Mesothelial cell of epicardium (in vitro differentiated cells): ENCODE measurements at regions not wholly inside any gene's neighbourhood (a gene's known extent, or its start where the extent isn't known, plus 50 kb on each side); places are given as distances from the start of the nearest gene placed in this dataset.
"Not testable (repeated sequence)": the region's sequence is repeated elsewhere in the genome, so short reads cannot be mapped to it uniquely, and the experiment has no call there.

Experiments
- DNase-seq, 2 experiments: peaks; one replicate each; pipeline ENCODE4 v3.0.0; 2021; ENCODE audit warnings: low spot score in 2 of 2; ENCODE audit not compliant: unreplicated experiment in 2 of 2
- H3K27ac Mint-ChIP-seq: 2 replicates; pipeline ENCODE4 v1.8.0; 2021; ENCODE audit warnings: mixed read lengths
- H3K27me3 Mint-ChIP-seq: 2 replicates; pipeline ENCODE4 v1.8.0; 2021; ENCODE audit warnings: low read depth, mixed read lengths
- H3K36me3 Mint-ChIP-seq: 2 replicates; pipeline ENCODE4 v1.8.0; 2021; ENCODE audit warnings: mixed read lengths
- H3K4me1 Mint-ChIP-seq: 2 replicates; pipeline ENCODE4 v1.8.0; 2021; ENCODE audit warnings: mixed read lengths
- H3K4me3 Mint-ChIP-seq: 2 replicates; pipeline ENCODE4 v1.8.0; 2021; ENCODE audit warnings: mild to moderate bottlenecking, moderate library complexity, mixed read lengths
- H3K9me3 Mint-ChIP-seq: 2 replicates; pipeline ENCODE4 v1.8.0; 2021; ENCODE audit warnings: mixed read lengths
- TF ChIP-seq, protein P1 (sequence below): fragments of 200-600 bp; sonication (generic); IDR thresholded peaks from one replicate; pipeline ENCODE4 v1.5.0; 2021; ENCODE audit warnings: antibody characterized with exemption; ENCODE audit not compliant: unreplicated experiment

DNA sequence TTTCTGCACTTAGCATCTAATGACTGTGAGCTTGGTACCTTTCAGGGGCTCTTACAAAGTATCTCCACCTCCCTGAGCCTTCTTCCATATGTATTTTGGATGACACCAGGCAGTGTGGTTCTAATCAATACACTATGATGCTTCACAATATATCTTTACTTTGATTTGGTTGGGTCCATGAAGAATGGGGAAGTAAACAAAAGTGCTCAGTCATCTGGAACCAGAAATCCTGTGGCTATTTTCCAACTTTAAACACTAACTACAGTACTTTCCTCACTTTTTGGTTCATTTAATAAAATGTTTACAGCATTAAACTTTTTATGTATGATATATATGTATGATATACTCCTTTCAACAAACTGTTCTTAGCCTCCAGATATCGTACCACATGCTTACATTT, 216.4 kb upstream of the AFF2 start:
- H3K27me3 Mint-ChIP-seq = no peaks in the 10 kb centered on the region
- H3K36me3 Mint-ChIP-seq = no peaks in the 10 kb centered on the region
- TF ChIP-seq, protein P1, sequence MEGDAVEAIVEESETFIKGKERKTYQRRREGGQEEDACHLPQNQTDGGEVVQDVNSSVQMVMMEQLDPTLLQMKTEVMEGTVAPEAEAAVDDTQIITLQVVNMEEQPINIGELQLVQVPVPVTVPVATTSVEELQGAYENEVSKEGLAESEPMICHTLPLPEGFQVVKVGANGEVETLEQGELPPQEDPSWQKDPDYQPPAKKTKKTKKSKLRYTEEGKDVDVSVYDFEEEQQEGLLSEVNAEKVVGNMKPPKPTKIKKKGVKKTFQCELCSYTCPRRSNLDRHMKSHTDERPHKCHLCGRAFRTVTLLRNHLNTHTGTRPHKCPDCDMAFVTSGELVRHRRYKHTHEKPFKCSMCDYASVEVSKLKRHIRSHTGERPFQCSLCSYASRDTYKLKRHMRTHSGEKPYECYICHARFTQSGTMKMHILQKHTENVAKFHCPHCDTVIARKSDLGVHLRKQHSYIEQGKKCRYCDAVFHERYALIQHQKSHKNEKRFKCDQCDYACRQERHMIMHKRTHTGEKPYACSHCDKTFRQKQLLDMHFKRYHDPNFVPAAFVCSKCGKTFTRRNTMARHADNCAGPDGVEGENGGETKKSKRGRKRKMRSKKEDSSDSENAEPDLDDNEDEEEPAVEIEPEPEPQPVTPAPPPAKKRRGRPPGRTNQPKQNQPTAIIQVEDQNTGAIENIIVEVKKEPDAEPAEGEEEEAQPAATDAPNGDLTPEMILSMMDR = no peak
- peaks cover 27% of the 10 kb centered on the region for H3K9me3 Mint-ChIP-seq
- no peak for DNase-seq
- H3K4me1 Mint-ChIP-seq = no peaks in the 10 kb centered on the region
- H3K27ac Mint-ChIP-seq = no peak overlapping the region
- no peak overlapping the region for H3K4me3 Mint-ChIP-seq

GRCh38 chrX:148284821-148285220, 215.6 kb upstream of the AFF2 start:
- H3K9me3 Mint-ChIP-seq = peaks cover 34% of the 10 kb centered on the region
- H3K27ac Mint-ChIP-seq = no peak overlapping the region
- H3K36me3 Mint-ChIP-seq = no peaks in the 10 kb centered on the region
- no peaks in the 10 kb centered on the region for H3K4me1 Mint-ChIP-seq
- no peaks in the 10 kb centered on the region for H3K27me3 Mint-ChIP-seq
- H3K4me3 Mint-ChIP-seq = no peak overlapping the region
- TF ChIP-seq, protein P1 = no peak
- DNase-seq = no peak

DNA sequence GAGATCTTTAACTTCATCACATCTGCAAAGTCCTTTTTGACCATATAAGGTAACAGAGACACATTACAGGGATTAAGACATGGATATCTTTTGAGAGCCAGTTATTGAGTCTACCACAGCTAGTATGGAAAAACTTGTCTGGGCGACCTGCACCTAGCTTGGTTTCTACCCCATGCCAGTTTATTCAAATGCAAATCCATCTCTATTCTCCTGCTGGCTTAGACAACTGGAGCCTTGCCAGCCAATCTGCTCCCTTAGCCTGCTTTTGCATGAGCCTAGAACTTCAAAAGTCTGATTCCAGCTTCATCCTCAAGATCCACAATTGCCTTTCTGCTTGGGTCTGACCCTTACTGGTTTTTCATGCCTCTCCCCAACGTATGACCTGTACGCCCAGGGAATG, 212.0 kb upstream of the AFF2 start:
- TF ChIP-seq, protein P1 = no peak
- peaks cover 31% of the 10 kb centered on the region for H3K9me3 Mint-ChIP-seq
- no peaks in the 10 kb centered on the region for H3K4me1 Mint-ChIP-seq
- no peak overlapping the region for H3K27ac Mint-ChIP-seq
- no peaks in the 10 kb centered on the region for H3K27me3 Mint-ChIP-seq
- DNase-seq = no peak
- H3K4me3 Mint-ChIP-seq = no peak overlapping the region
- H3K36me3 Mint-ChIP-seq = no peaks in the 10 kb centered on the region

GRCh38 chrX:148290041-148290440, 210.4 kb upstream of the AFF2 start:
- Mint-ChIP-seq H3K9me3 (peaks cover 34% of the 10 kb centered on the region), H3K4me1 (no peaks in the 10 kb centered on the region), H3K27ac (no peak overlapping the region), H3K27me3 (no peaks in the 10 kb centered on the region), H3K4me3 (no peak overlapping the region), H3K36me3 (no peaks in the 10 kb centered on the region)
- TF ChIP-seq, protein P1 = no peak
- DNase-seq = no peak

DNA sequence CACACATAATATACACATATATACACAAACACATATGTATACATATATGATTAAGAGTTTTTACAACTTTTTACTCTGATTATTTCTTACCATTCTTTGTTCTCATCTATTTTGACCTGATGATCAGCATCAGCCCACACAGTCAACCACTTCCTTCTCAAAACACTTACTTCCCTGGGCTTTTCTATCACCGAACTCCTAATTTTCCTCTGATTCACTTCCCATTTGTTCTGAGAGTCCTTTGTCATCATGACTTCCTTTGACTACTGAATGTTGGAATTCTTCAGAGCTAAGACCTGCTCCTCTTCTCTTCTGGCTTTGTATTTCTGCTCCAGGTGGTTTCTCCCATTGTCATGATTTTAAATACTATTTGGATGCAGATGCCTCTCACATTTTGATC, 209.5 kb upstream of the AFF2 start:
- Mint-ChIP-seq H3K4me1 (no peaks in the 10 kb centered on the region), H3K27me3 (no peaks in the 10 kb centered on the region), H3K9me3 (peaks cover 40% of the 10 kb centered on the region), H3K27ac (no peak overlapping the region), H3K4me3 (no peak overlapping the region), H3K36me3 (no peaks in the 10 kb centered on the region)
- no peak for DNase-seq
- TF ChIP-seq, protein P1 = no peak

DNA sequence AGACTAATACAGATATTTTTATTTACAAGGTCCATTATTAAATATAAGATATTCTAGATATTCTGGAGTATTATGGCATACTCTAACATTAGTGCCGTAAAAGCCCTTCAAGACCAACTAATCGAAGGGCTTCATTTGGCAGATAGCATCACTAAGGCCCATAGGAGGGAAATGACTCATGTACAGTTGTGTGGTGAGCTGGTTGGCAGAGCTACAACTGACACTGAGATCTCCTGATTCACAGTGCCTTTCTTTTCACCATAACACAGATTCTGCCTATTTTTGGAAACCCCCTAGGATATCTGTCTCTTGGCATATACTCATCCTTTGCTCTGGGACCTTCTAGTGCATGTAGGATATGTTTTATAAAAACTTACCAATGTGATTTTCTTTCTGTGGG, 201.7 kb upstream of the AFF2 start:
- H3K4me3 Mint-ChIP-seq = no peak overlapping the region
- no peaks in the 10 kb centered on the region for H3K27me3 Mint-ChIP-seq
- no peak overlapping the region for H3K27ac Mint-ChIP-seq
- no peaks in the 10 kb centered on the region for H3K4me1 Mint-ChIP-seq
- DNase-seq = no peak
- peaks cover 38% of the 10 kb centered on the region for H3K9me3 Mint-ChIP-seq
- no peaks in the 10 kb centered on the region for H3K36me3 Mint-ChIP-seq
- TF ChIP-seq, protein P1 = no peak

DNA sequence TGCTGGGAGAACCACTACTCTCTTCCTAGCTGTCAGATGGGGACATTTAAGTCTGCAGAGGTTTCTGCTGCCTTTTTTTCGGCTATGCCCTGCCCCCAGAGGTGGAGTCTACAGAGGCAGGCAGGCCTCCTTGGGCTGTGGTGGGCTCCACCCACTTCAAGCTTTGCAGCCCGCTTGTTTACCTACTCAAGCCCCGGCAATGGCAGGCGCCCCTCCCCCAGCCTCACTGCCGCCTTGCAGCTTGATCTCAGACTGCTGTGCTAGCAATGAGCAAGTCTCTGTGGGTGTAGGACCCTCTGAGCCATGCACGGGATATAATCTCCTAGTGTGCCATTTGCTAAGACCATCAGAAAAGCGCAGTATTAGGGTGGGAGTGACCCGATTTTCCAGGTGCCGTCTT, 195.2 kb upstream of the AFF2 start:
- H3K36me3 Mint-ChIP-seq, H3K27me3 Mint-ChIP-seq, DNase-seq, H3K27ac Mint-ChIP-seq, H3K4me1 Mint-ChIP-seq, H3K4me3 Mint-ChIP-seq: not testable (repeated sequence)
- H3K9me3 Mint-ChIP-seq = peaks cover 34% of the 10 kb centered on the region
